HG02642 (cell line): ENCODE measurements at regions not wholly inside any gene's neighbourhood (a gene's known extent, or its start where the extent isn't known, plus 50 kb on each side); places are given as distances from the start of the nearest gene placed in this dataset.
A peak's percentile ranks its signal among the peaks of the same experiment; 100 is the strongest.

Source experiments
- ATAC-seq: cut with Tn5 transposase; IDR thresholded peaks from one replicate; pipeline ENCODE4 v1.9.1; 2021; ENCODE audit warnings: mild to moderate bottlenecking; ENCODE audit not compliant: unreplicated experiment, poor library complexity

DNA sequence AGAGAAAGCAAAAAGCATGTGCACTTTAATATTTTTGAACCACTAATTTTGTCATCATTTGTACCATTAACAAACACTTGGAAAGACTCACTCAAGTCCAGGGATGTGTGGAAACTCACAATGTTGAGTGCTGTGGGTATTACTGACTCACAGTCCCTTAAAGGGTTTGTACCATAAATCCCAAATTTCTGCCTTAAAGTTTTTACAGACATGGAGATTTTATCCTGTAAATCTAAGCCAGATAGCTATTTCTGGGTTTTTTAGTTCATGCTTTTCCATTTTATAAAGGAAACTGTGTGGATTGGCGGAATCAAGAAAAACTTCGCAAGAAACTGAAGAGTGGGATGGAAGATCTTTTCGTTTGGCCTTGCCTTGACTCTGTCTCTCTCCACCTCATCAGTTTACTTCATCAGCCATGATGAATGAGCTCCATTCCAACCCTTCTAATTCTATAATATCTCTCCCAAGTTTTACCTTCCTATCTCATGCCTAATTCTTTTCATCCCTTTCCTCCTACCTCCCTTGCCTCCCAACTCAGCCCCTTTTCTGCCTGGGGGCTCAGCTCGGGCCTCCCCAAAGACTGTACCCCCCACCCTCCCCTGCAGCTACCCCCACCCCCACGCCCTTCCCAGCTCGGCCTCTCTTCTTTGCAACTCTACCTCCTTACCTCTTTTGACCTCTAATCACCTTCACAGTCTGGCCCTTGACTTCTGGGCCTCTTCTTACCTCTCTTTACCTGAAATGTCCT is 218.5 kb upstream of the MKLN1 start:
- ATAC-seq: no peak

DNA sequence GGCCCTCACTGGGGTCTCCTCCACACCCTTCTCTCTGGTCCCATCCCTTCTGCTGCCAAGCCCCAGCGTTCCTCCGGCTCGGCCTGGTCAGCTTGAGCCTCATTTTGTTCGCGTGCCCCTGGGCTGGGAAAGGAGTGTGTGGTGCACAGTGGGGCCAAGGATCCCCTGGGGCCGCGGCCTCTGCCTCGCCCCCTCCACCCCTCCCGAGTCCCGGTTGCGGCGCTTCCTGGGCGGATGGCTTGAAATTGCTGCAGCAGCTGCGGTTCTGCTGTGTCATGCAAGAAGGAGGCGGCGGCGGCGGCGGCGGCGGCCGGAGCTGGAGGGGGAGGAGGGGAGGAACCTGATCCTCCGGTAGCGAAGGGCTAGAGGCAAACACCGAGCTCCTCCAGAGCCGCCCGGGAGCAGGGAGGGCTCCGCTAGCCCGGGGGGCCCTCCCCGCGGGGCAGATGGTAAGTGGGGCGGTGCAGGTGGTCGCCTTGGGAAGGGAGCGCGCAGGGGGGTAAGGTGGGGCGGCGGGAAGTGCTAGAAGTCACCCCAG is 217.8 kb upstream of the MKLN1 start:
- no peak for ATAC-seq

DNA sequence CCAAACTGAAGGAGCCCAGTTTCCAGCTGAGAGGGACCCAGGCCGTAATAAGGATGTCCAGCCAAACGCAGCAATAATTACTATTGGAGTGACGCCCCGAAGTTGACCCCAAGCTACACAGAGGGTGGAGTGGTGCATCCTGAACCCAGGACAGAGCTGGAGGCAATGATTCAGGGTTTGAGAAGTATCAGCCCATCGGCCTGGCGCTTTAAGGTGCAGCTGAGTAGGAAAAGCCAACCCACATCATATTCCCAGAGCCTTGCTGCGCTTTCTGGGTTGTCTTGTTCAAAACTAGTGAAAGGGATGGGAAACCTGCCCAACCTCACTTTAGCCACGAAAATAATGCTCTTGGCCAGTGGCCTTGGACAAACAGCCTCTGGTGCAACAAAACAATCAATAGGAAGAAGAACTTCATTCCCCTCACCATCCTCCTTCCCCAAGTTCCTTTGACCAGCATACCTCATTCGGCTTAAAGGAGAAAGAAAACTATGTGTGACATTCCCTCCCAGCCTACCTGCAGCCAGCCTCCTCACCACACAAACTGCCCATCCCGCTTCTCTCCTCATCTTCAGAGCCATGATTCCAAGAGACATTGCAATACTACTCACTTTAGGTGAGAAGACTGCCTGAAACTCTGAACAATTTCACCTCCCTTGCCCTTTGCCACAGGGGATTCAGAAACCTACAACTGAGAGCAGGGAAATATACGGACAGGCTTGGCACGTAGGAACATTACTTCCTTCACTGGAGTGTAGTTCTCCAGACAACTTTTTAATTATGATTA is 217.2 kb upstream of the MKLN1 start:
- no peak for ATAC-seq

DNA sequence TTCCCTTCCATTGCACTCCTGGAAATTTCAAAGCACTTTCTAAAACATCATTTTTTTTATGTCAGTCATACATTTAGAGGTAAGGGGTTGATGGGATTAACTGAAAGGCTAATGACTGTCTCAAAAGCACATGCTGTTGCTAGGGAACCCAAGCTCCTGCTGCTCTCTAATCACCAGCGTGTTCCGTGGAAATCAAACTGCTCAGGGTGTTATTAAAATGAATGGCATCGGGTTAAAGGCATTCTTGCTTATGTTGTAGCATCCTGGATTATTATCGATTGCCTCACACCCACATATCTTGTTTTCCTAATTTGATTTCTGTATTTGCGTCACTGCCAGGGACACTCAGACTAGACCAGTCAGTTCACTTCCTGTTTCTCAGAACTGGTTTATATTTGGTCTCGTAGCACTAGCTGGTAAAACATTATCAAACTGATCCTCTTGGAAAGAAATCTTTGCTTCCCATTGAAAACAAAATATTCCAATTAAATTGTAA is 216.5 kb upstream of the MKLN1 start:
- no peak for ATAC-seq

DNA sequence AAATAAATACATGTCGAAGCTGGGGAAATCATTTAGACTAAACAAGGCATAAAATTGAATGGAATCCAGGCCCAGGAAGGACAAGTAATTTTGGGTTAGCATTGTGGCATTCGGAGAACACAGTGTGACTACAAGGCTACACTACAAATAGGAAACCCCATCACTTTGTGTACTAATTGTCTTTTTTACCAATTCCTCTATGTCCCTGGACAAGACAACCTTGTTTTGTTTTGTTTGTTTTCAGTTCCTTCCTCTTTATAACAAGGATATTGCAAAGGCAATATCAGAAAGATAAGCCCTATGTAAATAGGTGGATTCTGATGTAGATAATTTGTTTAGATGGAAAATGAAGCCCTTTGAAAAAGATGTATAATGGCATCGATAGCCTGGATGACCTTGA is 215.9 kb upstream of the MKLN1 start:
- ATAC-seq: no peak

DNA sequence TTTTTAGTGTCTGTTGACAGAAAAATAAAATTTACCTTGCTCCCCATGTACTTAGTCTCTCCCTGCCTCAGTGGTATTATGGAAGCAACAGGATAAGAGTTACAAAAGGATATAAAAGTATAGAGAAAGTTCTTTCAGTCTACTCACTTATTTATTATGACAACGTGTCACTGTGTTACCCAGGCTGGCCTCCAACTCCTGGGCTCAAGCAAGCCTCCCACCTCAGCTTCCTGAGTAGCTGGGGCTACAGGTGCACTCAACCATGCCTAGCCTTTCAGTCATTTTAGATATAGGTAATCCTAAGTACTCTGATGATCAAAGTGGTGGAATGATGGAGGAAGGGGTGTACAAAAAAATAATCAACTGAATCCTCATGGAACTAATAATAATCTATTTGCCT is 215.2 kb upstream of the MKLN1 start:
- no peak for ATAC-seq

DNA sequence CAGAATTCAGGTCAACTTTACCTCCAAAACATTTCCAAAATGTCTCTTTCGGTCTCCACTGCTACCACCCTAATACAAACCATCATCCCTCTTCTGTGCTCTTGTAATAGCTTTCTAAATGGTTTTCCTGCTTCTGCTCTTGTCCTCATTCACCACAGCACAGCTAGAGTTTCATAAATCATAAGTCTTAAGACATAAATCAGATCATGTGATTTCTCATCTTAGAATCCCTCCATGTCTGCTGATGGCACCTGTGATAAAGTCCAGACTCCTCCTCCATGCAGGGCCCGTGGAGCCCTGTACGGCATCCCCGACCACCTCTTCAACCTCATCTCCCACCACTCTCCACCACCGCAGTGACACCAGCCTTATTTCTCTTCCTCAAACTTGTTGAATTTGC is 212.3 kb upstream of the MKLN1 start:
- ATAC-seq: no peak

DNA sequence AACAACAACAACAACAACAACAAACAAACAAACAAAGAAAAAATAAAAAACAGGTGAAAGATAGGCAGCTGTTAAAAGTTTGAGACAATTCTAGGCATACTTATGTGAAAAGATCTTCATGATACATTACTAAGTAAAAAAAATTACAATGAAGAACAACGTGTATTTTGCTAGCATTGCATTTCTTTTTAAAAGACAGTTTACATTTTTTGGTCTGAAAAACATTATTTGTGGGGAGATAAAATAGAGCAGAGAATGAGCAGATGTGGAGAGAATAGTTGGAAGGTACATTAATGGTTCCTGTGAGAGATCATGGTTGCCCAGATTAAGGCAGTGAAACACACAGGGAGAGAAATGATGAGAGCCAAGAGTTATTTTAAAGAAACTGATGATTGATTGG is 210.2 kb upstream of the MKLN1 start:
- no peak for ATAC-seq

DNA sequence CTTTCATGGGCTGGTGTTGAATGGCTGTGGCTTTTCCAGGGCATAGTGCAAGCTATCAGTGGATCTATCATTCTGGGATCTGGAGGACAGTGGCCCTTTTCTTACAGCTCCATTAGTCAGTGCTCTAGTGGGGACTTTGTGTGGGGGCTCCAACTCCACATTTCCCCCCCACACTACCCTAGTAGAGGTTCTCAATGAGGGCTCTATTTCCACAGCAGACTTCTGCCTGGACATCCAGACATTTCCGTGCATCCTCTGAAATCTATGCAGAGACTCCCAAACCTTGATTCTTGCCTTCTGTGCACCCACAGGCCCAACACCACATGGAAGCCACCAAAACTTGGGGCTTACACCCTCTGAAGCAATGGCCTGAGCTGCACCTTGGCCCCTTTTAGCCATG is 208.3 kb upstream of the MKLN1 start:
- no peak for ATAC-seq

DNA sequence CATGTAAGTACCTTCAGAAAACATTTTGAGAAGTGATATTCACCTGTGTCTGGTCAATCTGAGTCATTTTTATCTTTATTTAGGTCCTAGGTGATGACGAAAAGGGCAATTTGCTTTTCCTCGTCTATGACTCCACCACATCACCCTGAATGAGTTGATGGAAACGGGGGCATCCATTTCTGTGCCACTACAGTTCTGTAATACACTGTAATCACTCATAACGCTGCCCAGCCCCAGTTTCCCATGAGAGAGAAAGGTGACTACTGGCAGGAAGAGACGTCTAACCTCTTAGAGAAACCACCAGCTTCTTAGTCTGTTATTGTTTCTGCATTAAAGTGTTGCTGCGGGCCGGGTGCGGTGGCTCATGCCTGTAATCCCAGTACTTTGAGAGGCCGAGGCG is 205.3 kb upstream of the MKLN1 start:
- no peak for ATAC-seq

DNA sequence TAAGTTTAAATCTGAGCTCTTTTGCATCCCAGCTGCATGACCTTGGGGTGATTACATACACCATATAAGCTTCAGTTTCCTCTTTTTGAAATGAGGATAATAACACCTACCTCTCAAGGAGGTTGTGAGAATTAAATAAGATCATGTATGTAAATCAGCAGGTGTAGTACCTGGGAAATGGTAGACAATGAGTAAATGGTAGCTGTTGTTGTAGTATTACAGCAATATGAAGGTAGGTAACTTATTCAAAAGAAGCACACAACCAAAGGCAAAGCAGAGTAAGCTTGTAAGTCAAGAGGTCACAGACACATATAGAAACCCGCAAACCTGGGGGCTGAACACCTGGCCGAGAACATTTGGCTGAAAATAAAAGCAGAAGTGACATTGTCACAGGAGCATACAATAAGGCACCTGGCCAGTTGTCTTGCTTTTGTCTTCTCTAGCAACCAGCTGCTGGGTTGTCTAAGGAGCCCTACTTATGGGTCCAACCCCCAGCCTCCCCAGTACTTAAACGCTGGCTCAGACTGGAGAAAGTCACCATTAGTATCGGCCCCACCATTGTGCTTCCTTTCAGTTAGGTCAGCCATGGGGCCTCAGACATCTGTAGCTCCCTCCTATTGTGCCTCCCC is 203.6 kb upstream of the MKLN1 start:
- peak; percentile 93 for ATAC-seq

DNA sequence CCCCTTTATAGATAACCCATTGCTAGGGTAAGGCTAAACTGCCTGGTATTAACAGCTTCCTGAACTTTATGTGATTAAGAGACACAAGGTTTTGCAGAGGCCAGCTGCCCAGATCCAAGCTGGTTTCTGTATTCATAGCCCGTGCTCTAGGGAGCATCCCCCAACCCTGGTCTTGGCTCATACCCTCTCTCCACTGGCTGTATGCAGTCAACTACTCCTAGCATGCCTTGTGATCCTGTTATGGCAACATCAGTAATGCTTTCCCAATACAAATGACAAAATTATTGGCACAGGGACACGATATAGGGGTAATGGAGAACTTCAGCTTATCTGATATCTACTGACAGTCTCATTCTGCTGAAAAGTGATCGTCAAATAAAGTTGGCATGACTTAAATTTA is 202.8 kb upstream of the MKLN1 start:
- no peak for ATAC-seq

DNA sequence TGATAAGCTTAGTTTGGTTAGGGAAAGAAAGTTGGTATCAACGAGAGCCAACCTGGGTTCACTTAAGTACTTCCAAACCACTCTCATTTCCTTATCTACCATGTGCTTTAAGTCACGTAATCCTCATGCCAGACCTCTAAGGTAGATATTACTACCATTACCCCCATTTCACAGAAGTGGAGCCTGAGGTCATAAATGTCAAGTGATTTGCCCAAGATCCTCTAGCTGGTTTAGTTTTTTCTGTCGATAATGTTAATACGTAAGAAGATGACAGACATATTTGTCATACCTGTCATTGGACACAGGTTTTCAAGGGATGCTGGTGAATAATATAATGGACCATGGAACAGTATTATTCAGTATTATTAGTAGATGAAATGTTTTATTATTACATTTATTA is 197.4 kb upstream of the MKLN1 start:
- ATAC-seq: no peak

DNA sequence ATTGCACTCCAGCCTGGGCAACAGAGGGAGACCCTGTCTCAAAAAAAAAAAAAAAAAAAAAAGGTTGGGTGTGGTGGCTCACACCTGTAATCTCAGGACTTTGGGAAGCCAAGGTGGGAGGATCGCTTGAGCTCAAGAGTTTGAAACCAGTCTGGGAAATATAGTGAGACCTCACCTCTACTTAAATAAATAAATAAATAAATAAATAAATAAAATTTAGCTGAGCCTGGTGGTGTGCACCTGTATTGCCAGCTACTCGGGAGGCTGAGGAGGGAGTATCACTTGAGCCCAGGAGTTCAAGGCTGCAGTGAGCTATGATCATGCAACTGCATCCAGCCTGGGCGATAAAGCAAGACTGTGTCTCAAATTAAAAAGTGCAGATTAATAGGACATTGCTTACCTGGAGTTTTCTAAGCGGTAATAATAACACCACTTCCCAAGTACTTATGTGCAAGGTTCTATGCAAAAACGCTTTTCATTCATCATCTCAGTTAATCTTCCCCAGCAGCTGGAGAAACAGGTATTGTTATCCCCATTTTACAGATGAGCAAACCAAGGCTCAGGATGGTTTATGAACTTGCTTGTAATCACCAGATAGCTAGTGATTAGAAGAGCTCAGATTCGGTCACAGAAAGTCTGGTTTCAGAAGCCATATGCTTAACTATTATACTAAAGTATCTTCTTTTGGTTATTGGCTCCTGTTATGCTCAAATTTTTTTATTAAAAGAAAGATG is 196.5 kb upstream of the MKLN1 start:
- ATAC-seq: no peak

DNA sequence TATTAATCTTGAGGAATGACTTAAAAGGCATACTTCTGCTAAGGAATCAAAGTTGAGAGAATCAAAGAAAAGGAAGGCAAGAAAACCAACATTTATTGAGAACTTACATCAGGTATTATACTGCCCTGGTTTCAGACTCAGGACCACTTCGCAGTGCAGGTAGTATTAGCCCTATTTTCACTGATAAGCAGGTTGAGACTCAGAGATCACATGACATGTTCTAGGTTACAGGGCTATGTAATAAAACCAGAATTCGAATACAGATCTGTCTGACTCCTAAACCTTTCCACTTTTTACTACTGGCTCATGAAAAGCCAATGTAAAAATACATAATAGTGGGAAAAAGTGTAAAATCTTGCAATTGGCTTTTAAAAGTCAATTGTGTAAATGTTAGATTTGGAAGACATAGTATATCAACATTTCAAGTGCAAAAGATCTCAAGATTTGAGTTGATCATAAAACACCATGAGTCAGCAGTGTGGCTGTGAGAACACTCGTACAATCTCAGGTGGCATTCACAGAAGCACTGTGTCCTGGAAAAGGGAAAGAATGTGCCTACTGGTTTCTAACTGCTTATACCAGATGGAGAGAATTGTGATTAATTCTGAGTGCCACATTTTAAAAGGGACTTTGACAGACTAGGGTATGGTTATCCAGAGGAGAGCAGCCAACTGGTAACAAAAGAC is 195.8 kb upstream of the MKLN1 start:
- ATAC-seq: no peak

DNA sequence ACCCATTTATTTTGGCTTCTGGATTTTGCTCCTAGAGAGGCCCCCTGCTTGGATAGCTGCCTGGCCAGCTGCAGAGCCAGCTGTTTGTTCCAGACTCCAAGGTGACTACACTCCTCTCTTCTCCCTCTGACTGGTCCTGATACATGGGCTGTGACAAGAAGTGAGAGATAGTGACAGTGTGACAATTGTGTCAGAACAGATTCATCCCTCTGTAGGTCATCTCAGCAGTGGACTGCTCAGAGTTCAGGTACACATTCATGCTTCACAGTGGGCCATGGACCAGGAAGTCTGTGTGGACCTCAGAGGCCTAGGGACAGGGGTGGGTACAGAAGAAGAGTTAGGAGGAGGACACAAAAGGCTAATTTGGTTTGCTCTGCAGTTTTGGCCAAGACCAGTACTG is 188.2 kb upstream of the MKLN1 start:
- ATAC-seq: no peak

DNA sequence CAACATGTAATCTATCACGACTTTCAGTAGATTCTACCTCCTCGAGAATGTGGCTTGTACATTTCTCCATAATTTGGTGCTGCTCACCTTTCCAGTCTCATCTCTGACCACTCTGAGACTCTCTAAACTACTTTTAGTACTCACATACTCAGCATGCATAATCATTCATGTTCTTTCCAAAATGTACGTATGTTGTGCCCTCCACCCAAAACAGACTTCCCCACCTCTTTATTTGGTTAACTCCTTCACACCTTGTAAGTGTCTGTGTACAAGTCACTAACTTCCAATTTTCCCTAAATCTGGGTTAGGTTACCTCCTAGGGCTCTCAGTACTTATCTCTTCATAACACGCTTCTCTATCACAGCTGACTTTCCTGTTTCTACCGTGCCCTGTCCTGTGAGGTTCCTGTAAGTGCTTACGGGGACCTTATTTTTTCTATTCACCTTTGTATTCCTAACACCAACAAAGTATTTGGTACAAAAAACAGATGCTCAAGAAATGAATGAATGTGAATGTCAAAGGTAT is 186.2 kb upstream of the MKLN1 start:
- no peak for ATAC-seq

DNA sequence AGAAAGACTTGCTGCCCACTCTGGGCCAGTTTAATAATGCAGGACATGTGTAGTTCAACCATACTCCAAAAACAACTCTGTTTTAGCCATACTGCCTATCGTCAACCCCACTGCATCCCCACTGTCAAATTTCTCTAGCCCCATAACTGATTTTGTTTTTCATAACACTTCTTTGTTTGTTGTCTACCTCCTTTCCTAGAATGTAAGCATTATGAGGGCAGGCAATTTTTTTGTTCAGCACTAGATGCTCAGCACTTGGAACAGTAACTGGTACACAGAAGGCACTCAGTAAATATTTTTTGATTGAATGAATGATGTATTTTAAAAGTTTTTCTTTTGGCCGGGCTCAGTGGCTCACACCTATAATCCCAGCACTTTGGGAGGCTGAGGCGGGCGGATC is 183.8 kb upstream of the MKLN1 start:
- ATAC-seq: no peak

DNA sequence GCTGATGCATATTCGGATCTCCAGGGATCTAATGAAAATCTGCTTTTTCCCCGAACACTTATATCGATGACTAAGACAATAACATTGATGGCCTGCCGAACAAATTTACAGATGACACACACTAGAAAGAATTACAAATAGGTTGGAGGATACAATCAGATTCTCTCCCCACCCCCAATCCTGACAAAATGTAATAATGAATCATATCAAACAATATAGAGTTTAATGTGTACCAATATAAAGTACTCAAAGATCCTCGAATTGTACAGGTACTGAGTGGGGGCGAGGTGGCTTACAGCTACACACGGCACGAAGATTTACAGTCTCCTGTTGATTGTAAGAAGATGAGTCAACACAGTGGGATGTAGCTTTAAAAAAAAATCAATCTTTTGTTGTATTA is 182.7 kb upstream of the MKLN1 start:
- ATAC-seq: no peak

DNA sequence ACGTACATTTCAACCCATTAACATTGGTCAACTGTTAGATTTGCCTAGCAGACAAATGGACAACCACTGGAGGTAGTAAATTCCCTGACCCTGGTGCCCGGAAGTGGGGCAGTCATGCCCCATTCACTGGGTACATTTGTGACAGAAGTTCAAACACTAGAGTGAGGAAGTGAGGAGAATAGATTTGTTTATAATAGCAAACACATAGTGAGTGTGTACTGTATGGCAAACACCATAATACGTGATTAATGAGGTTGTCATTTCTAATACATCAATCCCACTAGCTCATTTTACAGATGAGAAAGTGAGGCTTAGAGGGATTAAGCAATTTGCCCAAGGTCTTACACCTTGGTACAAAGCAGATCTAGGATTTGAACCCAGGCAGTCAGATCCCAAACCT is 181.9 kb upstream of the MKLN1 start:
- ATAC-seq: no peak
